Uterus (tissue), 3 donors: ENCODE measurements at regions not wholly inside any gene's neighbourhood (a gene's known extent, or its start where the extent isn't known, plus 50 kb on each side); places are given as distances from the start of the nearest gene placed in this dataset.

Experiments used
- DNase-seq, 2 donors: peaks; one replicate each; pipeline ENCODE4 v3.0.0-alpha.2; 2019 to 2020
- H3K27ac ChIP-seq, 2 donors: fragments of 200-600 bp; sonication (generic); 1 replicate in 1 of 2; 2 replicates in 1 of 2; pipeline ENCODE4 v1.5.1; 2016 to 2018
- H3K27me3 ChIP-seq, 2 donors: fragments of 200-600 bp; sonication (generic); one replicate each; pipeline ENCODE4 v1.5.1; 2018 to 2019; ENCODE audit warnings: control low read depth in 1 of 2
- H3K36me3 ChIP-seq, 2 donors: fragments of 200-600 bp; sonication (generic); one replicate each; pipeline ENCODE4 v1.5.1; 2019; ENCODE audit warnings: control low read depth in 1 of 2
- H3K4me1 ChIP-seq, 2 donors: fragments of 200-600 bp; sonication (generic); one replicate each; pipeline ENCODE4 v1.5.1; 2018 to 2019; ENCODE audit warnings: control low read depth in 1 of 2
- H3K4me3 ChIP-seq, 2 donors: fragments of 200-600 bp; sonication (generic); 1 replicate in 1 of 2; 2 replicates in 1 of 2; pipeline ENCODE4 v1.5.1; 2018 to 2019; ENCODE audit warnings: mild to moderate bottlenecking in 1 of 2
- H3K9me3 ChIP-seq, 2 donors: fragments of 200-600 bp; sonication (generic); one replicate each; pipeline ENCODE4 v1.5.1; 2019; ENCODE audit warnings: control low read depth in 1 of 2
- CTCF ChIP-seq, 4 experiments: fragments of 200-600 bp in 2 of 4; fragments of 450-650 bp in 2 of 4; sonication (generic) in 2 of 4; IDR thresholded peaks; one replicate each; pipeline ENCODE4 v1.5.1; 2016 to 2019; ENCODE audit warnings: antibody characterized with exemption in 4 of 4, mild to moderate bottlenecking in 2 of 4, moderate library complexity in 1 of 4
- POLR2A ChIP-seq, 2 donors: fragments of 450-650 bp; IDR thresholded peaks; one replicate each; pipeline ENCODE4 v1.6.1; 2016; ENCODE audit warnings: antibody characterized with exemption in 2 of 2, mild to moderate bottlenecking in 1 of 2, moderate library complexity in 1 of 2
- intact Hi-C: fragments of 100-400 bp; cut with DNase I; formaldehyde crosslinking; loops from one replicate; pipeline ENCODE4 v1.15.1; 2023; ENCODE audit warnings: low total_unique reads
- donor health status: DM: yes; HTN: yes; CAD: no.

GRCh38 chr11:12617632-12618031, 56.6 kb upstream of the TEAD1 start:
- Histone ChIP-seq H3K27ac (no peak overlapping the region), H3K9me3 (no peaks in the 10 kb centered on the region), H3K4me1 (no peaks in the 10 kb centered on the region), H3K27me3 (no peaks in the 10 kb centered on the region), H3K4me3 (no peak overlapping the region), H3K36me3 (no peaks in the 10 kb centered on the region)
- no peak for TF ChIP-seq POLR2A (IDR thresholded peaks at IDR 0.05)
- no peak for TF ChIP-seq CTCF (IDR thresholded peaks at IDR 0.05)
- no peak for DNase-seq
- intact Hi-C loops: no loop called here

DNA sequence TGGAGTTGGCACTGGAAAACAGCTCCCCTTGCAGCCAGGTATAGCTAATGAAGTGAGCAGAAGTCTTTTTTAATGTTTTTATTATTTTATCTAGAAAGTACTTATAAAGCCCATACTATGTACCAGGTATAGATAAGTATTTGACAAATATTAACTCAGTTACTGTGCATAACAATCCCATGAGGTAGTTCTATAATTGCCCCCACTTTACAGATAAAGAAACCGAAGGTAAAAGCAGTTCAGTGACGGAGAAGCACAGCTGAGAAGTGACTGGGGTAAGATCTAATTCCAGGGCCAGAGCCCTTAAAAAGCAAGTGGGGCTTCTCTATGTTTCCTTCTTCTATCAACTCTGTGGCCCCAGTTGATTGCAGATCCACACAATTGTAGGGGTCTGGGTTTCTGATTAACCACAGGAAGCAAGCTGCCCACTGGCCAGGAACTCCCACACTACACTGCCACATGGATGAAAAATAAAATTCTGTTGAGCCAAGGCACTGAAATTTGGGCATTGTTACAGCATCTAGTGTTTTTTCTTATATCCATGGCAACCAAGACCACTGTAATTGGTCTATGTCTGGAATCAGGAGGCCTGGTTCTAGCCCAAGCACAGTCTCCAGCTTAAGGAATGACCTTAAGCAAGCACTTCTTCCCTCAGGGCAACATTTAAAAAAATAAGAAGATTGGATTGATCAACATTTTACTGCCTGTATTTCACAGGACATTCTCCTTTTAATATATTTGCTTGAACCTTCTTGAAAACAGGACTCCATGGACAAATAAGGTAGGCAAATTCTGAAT, 55.3 kb upstream of the TEAD1 start:
- Histone ChIP-seq H3K9me3 (peaks cover 0 to 6% of the 10 kb centered on the region in 2 donors), H3K36me3 (no peaks in the 10 kb centered on the region), H3K4me1 (no peaks in the 10 kb centered on the region), H3K4me3 (no peak overlapping the region), H3K27me3 (no peaks in the 10 kb centered on the region), H3K27ac (no peak overlapping the region)
- intact Hi-C loops: no loop called here
- TF ChIP-seq CTCF (IDR thresholded peaks at IDR 0.05): no peak
- no peak for TF ChIP-seq POLR2A (IDR thresholded peaks at IDR 0.05)
- DNase-seq: no peak

DNA sequence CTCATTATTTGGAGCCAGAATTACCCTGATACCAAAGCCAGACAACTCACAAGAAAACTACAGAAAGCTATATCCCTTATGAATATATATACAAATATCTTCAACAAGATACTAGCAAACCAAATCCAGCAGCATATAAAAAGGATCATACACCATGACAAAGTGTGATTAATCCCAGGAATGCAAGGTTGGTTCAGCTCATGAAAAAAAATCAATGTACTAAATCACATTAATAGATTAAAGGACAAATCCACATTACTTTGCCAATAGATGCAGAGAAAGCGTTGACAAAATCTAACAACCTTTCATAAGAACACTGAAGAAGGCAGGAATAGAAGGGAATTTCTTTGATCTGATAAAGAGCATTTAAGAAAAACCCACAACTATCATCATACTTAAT, 50.4 kb upstream of the TEAD1 start:
- Histone ChIP-seq H3K4me3 (no peak overlapping the region), H3K9me3 (peaks cover 0 to 12% of the 10 kb centered on the region in 2 donors), H3K4me1 (no peaks in the 10 kb centered on the region), H3K36me3 (no peaks in the 10 kb centered on the region), H3K27me3 (no peaks in the 10 kb centered on the region), H3K27ac (no peak overlapping the region)
- intact Hi-C loops: no loop called here
- TF ChIP-seq POLR2A (IDR thresholded peaks at IDR 0.05) (no peak), CTCF (IDR thresholded peaks at IDR 0.05) (no peak)
- DNase-seq: no peak
